ENCODE measurements at regions not wholly inside any gene's neighbourhood (a gene's known extent, or its start where the extent isn't known, plus 50 kb on each side); places are given as distances from the start of the nearest gene placed in this dataset.

GRCh38 chrX:86946569-86946968, 571.0 kb upstream of the KLHL4 start:
- TF ChIP-seq POLR2A (IDR thresholded peaks at IDR 0.05; ENCODE audit: low read length) (no peak), GATA1 (IDR thresholded peaks at IDR 0.05; ENCODE audit: low read depth, low read length) (no peak)
